Smooth muscle cell (in vitro differentiated cells): ENCODE measurements at regions not wholly inside any gene's neighbourhood (a gene's known extent, or its start where the extent isn't known, plus 50 kb on each side); places are given as distances from the start of the nearest gene placed in this dataset.
A peak's percentile ranks its signal among the peaks of the same experiment; 100 is the strongest.

Source experiments
- DNase-seq: peaks from one replicate; lab custom pipeline; 2025; ENCODE audit not compliant: unreplicated experiment; lab: John Stamatoyannopoulos, UW
- H2AFZ ChIP-seq: fragments of 200-600 bp; sonication (generic); 2 replicates; pipeline ENCODE4 v1.6.0; 2016; ENCODE audit warnings: antibody characterized with exemption, low read depth, mild to moderate bottlenecking
- H3F3A ChIP-seq: fragments of 200-600 bp; sonication (generic); 2 replicates; pipeline ENCODE4 v1.6.0; 2017; ENCODE audit warnings: antibody characterized with exemption, low read depth
- H3K27ac ChIP-seq: fragments of 200-600 bp; sonication (generic); 2 replicates; pipeline ENCODE4 v1.5.1; 2016; ENCODE audit warnings: low read depth, mild to moderate bottlenecking
- H3K27me3 ChIP-seq: fragments of 200-600 bp; sonication (generic); 2 replicates; pipeline ENCODE4 v1.6.1; 2016; ENCODE audit warnings: low read depth, mild to moderate bottlenecking
- H3K36me3 ChIP-seq: fragments of 200-600 bp; sonication (generic); 2 replicates; pipeline ENCODE4 v1.5.1; 2016; ENCODE audit warnings: low read depth
- H3K4me1 ChIP-seq: fragments of 200-600 bp; sonication (generic); 2 replicates; pipeline ENCODE4 v1.5.1; 2016; ENCODE audit warnings: low read depth
- H3K4me2 ChIP-seq: fragments of 200-600 bp; sonication (generic); 2 replicates; pipeline ENCODE4 v1.6.0; 2016; ENCODE audit warnings: mild to moderate bottlenecking
- H3K4me3 ChIP-seq: fragments of 200-600 bp; sonication (generic); 2 replicates; pipeline ENCODE4 v1.5.1; 2016; ENCODE audit warnings: mild to moderate bottlenecking
- H3K79me2 ChIP-seq: fragments of 200-600 bp; sonication (generic); 2 replicates; pipeline ENCODE4 v1.6.0; 2016; ENCODE audit warnings: low read depth, mild to moderate bottlenecking
- H3K9ac ChIP-seq: fragments of 200-600 bp; sonication (generic); 2 replicates; pipeline ENCODE4 v1.6.0; 2016; ENCODE audit warnings: low read depth
- H3K9me3 ChIP-seq: fragments of 200-600 bp; sonication (generic); replicated peaks from 2 replicates; pipeline ENCODE4 v1.5.1; 2016; ENCODE audit warnings: low read depth
- H4K20me1 ChIP-seq: fragments of 200-600 bp; sonication (generic); 2 replicates; pipeline ENCODE4 v1.6.0; 2016; ENCODE audit warnings: low read depth
- CTCF ChIP-seq: fragments of 200-600 bp; sonication (generic); IDR thresholded peaks from 2 replicates; pipeline ENCODE4 v1.5.1; 2017; ENCODE audit warnings: borderline replicate concordance, mild to moderate bottlenecking, antibody characterized with exemption; ENCODE audit not compliant: insufficient read depth, poor library complexity, severe bottlenecking
- WGBS: methylation state at CpG from one replicate; pipeline ENCODE4 v1.1.7; 2016; ENCODE audit warnings: low lambda C conversion rate; 5-methylcytosine and 5-hydroxymethylcytosine counted together

GRCh38 chr3:55173504-55173903 is 245.6 kb upstream of the LRTM1 start:
- no peak for DNase-seq
- no peak overlapping the region for H3K9ac ChIP-seq
- WGBS = 80% methylated on average over 1 of the region's 1 CpG
- H3K79me2 ChIP-seq = no peaks in the 10 kb centered on the region
- no peaks in the 10 kb centered on the region for H3K9me3 ChIP-seq
- no peak overlapping the region for H3K4me2 ChIP-seq
- no peak for TF ChIP-seq CTCF
- H3K4me1 ChIP-seq = no peaks in the 10 kb centered on the region
- no peak overlapping the region for H3K4me3 ChIP-seq
- peaks cover 3% of the 10 kb centered on the region for H3F3A ChIP-seq
- H2AFZ ChIP-seq = no peak overlapping the region
- H3K36me3 ChIP-seq = no peaks in the 10 kb centered on the region
- H3K27ac ChIP-seq = no peak overlapping the region
- no peaks in the 10 kb centered on the region for H4K20me1 ChIP-seq
- H3K27me3 ChIP-seq = no peaks in the 10 kb centered on the region

- WGBS = 82% methylated on average over 4 of the region's 4 CpGs
- no peak overlapping the region for H3K27ac ChIP-seq
These were observed 245.1 kb upstream of the LRTM1 start for GRCh38 chr3:55172913-55173312.

GRCh38 chr3:55170444-55170843 is 242.6 kb upstream of the LRTM1 start:
- Histone ChIP-seq H3K4me2 (peak overlapping the region; percentile 12), H3F3A (peaks cover 16% of the 10 kb centered on the region), H2AFZ (no peak overlapping the region), H3K27me3 (no peaks in the 10 kb centered on the region), H3K4me3 (no peak overlapping the region), H3K36me3 (no peaks in the 10 kb centered on the region), H3K27ac (peak overlapping the region; percentile 87), H3K4me1 (no peaks in the 10 kb centered on the region), H3K9ac (peak overlapping the region; percentile 74), H4K20me1 (no peaks in the 10 kb centered on the region), H3K9me3 (no peaks in the 10 kb centered on the region), H3K79me2 (no peaks in the 10 kb centered on the region)
- no peak for TF ChIP-seq CTCF
- 100% methylated on average over 1 of the region's 1 CpG for WGBS
- DNase-seq = no peak

More at GRCh38 chr3:55172913-55173312, 245.1 kb upstream of the LRTM1 start:
- Histone ChIP-seq H3K9ac (no peak overlapping the region), H4K20me1 (no peaks in the 10 kb centered on the region), H3K9me3 (no peaks in the 10 kb centered on the region), H2AFZ (no peak overlapping the region), H3F3A (peaks cover 3% of the 10 kb centered on the region), H3K4me2 (no peak overlapping the region), H3K4me3 (no peak overlapping the region), H3K36me3 (no peaks in the 10 kb centered on the region), H3K27me3 (no peaks in the 10 kb centered on the region), H3K79me2 (no peaks in the 10 kb centered on the region), H3K4me1 (no peaks in the 10 kb centered on the region)
- no peak for DNase-seq
- TF ChIP-seq CTCF = no peak

- H3K4me2 ChIP-seq = peak overlapping the region; percentile 12
- H3K27ac ChIP-seq = peak overlapping the region; percentile 87
- no peaks in the 10 kb centered on the region for H3K27me3 ChIP-seq
- no peaks in the 10 kb centered on the region for H4K20me1 ChIP-seq
- H3K79me2 ChIP-seq = no peaks in the 10 kb centered on the region
- peak overlapping the region; percentile 74 for H3K9ac ChIP-seq
- DNase-seq = no peak
- H3K4me1 ChIP-seq = no peaks in the 10 kb centered on the region
- TF ChIP-seq CTCF = no peak
- peaks cover 16% of the 10 kb centered on the region for H3F3A ChIP-seq
- H3K9me3 ChIP-seq = no peaks in the 10 kb centered on the region
- no peaks in the 10 kb centered on the region for H3K36me3 ChIP-seq
- WGBS = 31% methylated on average over 5 of the region's 5 CpGs
- H2AFZ ChIP-seq = no peak overlapping the region
- no peak overlapping the region for H3K4me3 ChIP-seq
These were observed 241.8 kb upstream of the LRTM1 start for GRCh38 chr3:55169608-55170072.
